ENCODE measurements at regions not wholly inside any gene's neighbourhood (a gene's known extent, or its start where the extent isn't known, plus 50 kb on each side); places are given as distances from the start of the nearest gene placed in this dataset.
A peak's percentile ranks its signal among the peaks of the same experiment; 100 is the strongest.

- H3K27ac Mint-ChIP-seq: no peak overlapping the region
- POLR2A ChIA-PET: no interaction called here
- H3K4me3 Mint-ChIP-seq: no peak overlapping the region
Measured at GRCh38 chr14:100402631-100403030, 79.5 kb downstream of the SLC25A47 start.

GRCh38 chr14:100403105-100403504 lies 80.0 kb downstream of the SLC25A47 start:
- POLR2A ChIA-PET: no interaction called here
- Mint-ChIP-seq H3K4me3 (no peak overlapping the region), H3K27ac (no peak overlapping the region), H3K9me3 (no peaks in the 10 kb centered on the region), H3K4me1 (peaks cover 36% of the 10 kb centered on the region), H3K36me3 (ENCODE audit: low read depth) (peaks cover 3% of the 10 kb centered on the region), H3K27me3 (no peaks in the 10 kb centered on the region)
- CTCF ChIA-PET: interaction anchor here (0.7 to 1.1 kb wide), 2 partner anchors 26 to 549 kb away, joined by 3 read pairs; no protein-coding TSS in a partner anchor
- DNase-seq: no peak

More at GRCh38 chr14:100402631-100403030, 79.5 kb downstream of the SLC25A47 start:
- H3K36me3 Mint-ChIP-seq (ENCODE audit: low read depth): peaks cover 3% of the 10 kb centered on the region
- no peaks in the 10 kb centered on the region for H3K9me3 Mint-ChIP-seq
- DNase-seq: no peak
- CTCF ChIA-PET: interaction anchor here (0.7 to 1.1 kb wide), 3 partner anchors 12 to 549 kb away, joined by 3 read pairs; no protein-coding TSS in a partner anchor
- H3K4me1 Mint-ChIP-seq: peaks cover 31% of the 10 kb centered on the region
- H3K27me3 Mint-ChIP-seq: no peaks in the 10 kb centered on the region

GRCh38 chr14:100403802-100404365 lies 80.7 kb downstream of the SLC25A47 start:
- DNase-seq: no peak
- Mint-ChIP-seq H3K9me3 (no peaks in the 10 kb centered on the region), H3K27me3 (no peaks in the 10 kb centered on the region), H3K4me1 (peaks cover 39% of the 10 kb centered on the region), H3K36me3 (ENCODE audit: low read depth) (peaks cover 3% of the 10 kb centered on the region), H3K27ac (no peak overlapping the region), H3K4me3 (no peak overlapping the region)
- ChIA-PET CTCF (interaction anchor here (1.3 kb wide), 1 partner anchor 139 kb away, joined by 3 read pairs; no protein-coding TSS in a partner anchor), POLR2A (no interaction called here)

- H3K27ac Mint-ChIP-seq: peak overlapping the region; percentile 48
- CTCF ChIA-PET: interaction anchor here (1.3 to 1.5 kb wide), 2 partner anchors 21 to 139 kb away, joined by 3 to 4 read pairs; no protein-coding TSS in a partner anchor
Measured at GRCh38 chr14:100404419-100404818, 81.3 kb downstream of the SLC25A47 start.

GRCh38 chr14:100405760-100406455 lies 82.8 kb downstream of the SLC25A47 start:
- H3K4me3 Mint-ChIP-seq: no peak overlapping the region
- peaks cover 3% of the 10 kb centered on the region for H3K36me3 Mint-ChIP-seq (ENCODE audit: low read depth)
- ChIA-PET POLR2A (no interaction called here), CTCF (interaction anchor here (0.6 to 1.5 kb wide), 2 partner anchors 19 to 33 kb away, joined by 3 to 4 read pairs; no protein-coding TSS in a partner anchor)
- no peaks in the 10 kb centered on the region for H3K9me3 Mint-ChIP-seq
- no peaks in the 10 kb centered on the region for H3K27me3 Mint-ChIP-seq
- H3K27ac Mint-ChIP-seq: peak overlapping the region; percentile 94
- H3K4me1 Mint-ChIP-seq: peaks cover 39% of the 10 kb centered on the region
- DNase-seq: no peak

More at GRCh38 chr14:100404419-100404818, 81.3 kb downstream of the SLC25A47 start:
- Mint-ChIP-seq H3K9me3 (no peaks in the 10 kb centered on the region), H3K4me3 (no peak overlapping the region), H3K27me3 (no peaks in the 10 kb centered on the region), H3K4me1 (peaks cover 39% of the 10 kb centered on the region), H3K36me3 (ENCODE audit: low read depth) (peaks cover 3% of the 10 kb centered on the region)
- POLR2A ChIA-PET: no interaction called here
- no peak for DNase-seq

GRCh38 chr14:100406505-100407131 lies 83.5 kb downstream of the SLC25A47 start:
- Mint-ChIP-seq H3K9me3 (no peaks in the 10 kb centered on the region), H3K4me3 (peak overlapping the region; percentile 6), H3K27me3 (no peaks in the 10 kb centered on the region), H3K27ac (peak overlapping the region; percentile 94), H3K4me1 (peaks cover 39% of the 10 kb centered on the region), H3K36me3 (ENCODE audit: low read depth) (peaks cover 3% of the 10 kb centered on the region)
- CTCF ChIA-PET: no interaction called here
- DNase-seq: peak; percentile 67
- POLR2A ChIA-PET: no interaction called here

GRCh38 chr14:100407376-100408102 lies 84.4 kb downstream of the SLC25A47 start:
- Mint-ChIP-seq H3K27ac (peak overlapping the region; percentile 94), H3K9me3 (no peaks in the 10 kb centered on the region), H3K36me3 (ENCODE audit: low read depth) (peaks cover 3% of the 10 kb centered on the region), H3K27me3 (no peaks in the 10 kb centered on the region), H3K4me3 (no peak overlapping the region), H3K4me1 (peaks cover 39% of the 10 kb centered on the region)
- POLR2A ChIA-PET: no interaction called here
- DNase-seq: no peak
- CTCF ChIA-PET: interaction anchor here (0.9 kb wide), 1 partner anchor 14 kb away, joined by 3 read pairs; no protein-coding TSS in a partner anchor

GRCh38 chr14:100408350-100409002 lies 85.3 kb downstream of the SLC25A47 start:
- Mint-ChIP-seq H3K4me3 (no peak overlapping the region), H3K36me3 (ENCODE audit: low read depth) (peaks cover 3% of the 10 kb centered on the region), H3K4me1 (peaks cover 39% of the 10 kb centered on the region), H3K27ac (peak overlapping the region; percentile 7), H3K9me3 (no peaks in the 10 kb centered on the region), H3K27me3 (no peaks in the 10 kb centered on the region)
- ChIA-PET CTCF (no interaction called here), POLR2A (no interaction called here)
- no peak for DNase-seq

GRCh38 chr14:100409003-100409360 lies 85.8 kb downstream of the SLC25A47 start:
- CTCF ChIA-PET: no interaction called here

GRCh38 chr14:100409651-100410050 lies 86.5 kb downstream of the SLC25A47 start:
- DNase-seq: no peak
- H3K36me3 Mint-ChIP-seq (ENCODE audit: low read depth): peaks cover 3% of the 10 kb centered on the region
- ChIA-PET POLR2A (no interaction called here), CTCF (interaction anchor here (0.9 kb wide), 1 partner anchor 11 kb away, joined by 4 read pairs; no protein-coding TSS in a partner anchor)
- H3K27me3 Mint-ChIP-seq: no peaks in the 10 kb centered on the region
- H3K9me3 Mint-ChIP-seq: no peaks in the 10 kb centered on the region
- no peak overlapping the region for H3K27ac Mint-ChIP-seq
- H3K4me3 Mint-ChIP-seq: no peak overlapping the region
- peaks cover 33% of the 10 kb centered on the region for H3K4me1 Mint-ChIP-seq

More at GRCh38 chr14:100409003-100409360, 85.8 kb downstream of the SLC25A47 start:
- H3K36me3 Mint-ChIP-seq (ENCODE audit: low read depth): peaks cover 3% of the 10 kb centered on the region
- H3K27ac Mint-ChIP-seq: no peak overlapping the region
- H3K27me3 Mint-ChIP-seq: no peaks in the 10 kb centered on the region
- H3K4me1 Mint-ChIP-seq: peaks cover 36% of the 10 kb centered on the region
- POLR2A ChIA-PET: no interaction called here
- no peak overlapping the region for H3K4me3 Mint-ChIP-seq
- H3K9me3 Mint-ChIP-seq: no peaks in the 10 kb centered on the region
- DNase-seq: no peak

- no peak overlapping the region for H3K4me3 Mint-ChIP-seq
- ChIA-PET POLR2A (no interaction called here), CTCF (interaction anchor here (0.6 to 0.9 kb wide), 3 partner anchors 11 to 927 kb away, joined by 3 to 4 read pairs (median 4); no protein-coding TSS in a partner anchor)
Measured at GRCh38 chr14:100410056-100410565, 87.0 kb downstream of the SLC25A47 start.

GRCh38 chr14:100413699-100414098 lies 90.6 kb downstream of the SLC25A47 start:
- POLR2A ChIA-PET: no interaction called here
- H3K4me3 Mint-ChIP-seq: no peak overlapping the region
- H3K4me1 Mint-ChIP-seq: no peaks in the 10 kb centered on the region
- no peaks in the 10 kb centered on the region for H3K27me3 Mint-ChIP-seq
- no peak overlapping the region for H3K27ac Mint-ChIP-seq
- H3K36me3 Mint-ChIP-seq (ENCODE audit: low read depth): no peaks in the 10 kb centered on the region
- no peaks in the 10 kb centered on the region for H3K9me3 Mint-ChIP-seq
- CTCF ChIA-PET: no interaction called here
- no peak for DNase-seq

More at GRCh38 chr14:100410056-100410565, 87.0 kb downstream of the SLC25A47 start:
- H3K9me3 Mint-ChIP-seq: no peaks in the 10 kb centered on the region
- no peak for DNase-seq
- H3K27ac Mint-ChIP-seq: no peak overlapping the region
- peaks cover 30% of the 10 kb centered on the region for H3K4me1 Mint-ChIP-seq
- H3K27me3 Mint-ChIP-seq: no peaks in the 10 kb centered on the region
- H3K36me3 Mint-ChIP-seq (ENCODE audit: low read depth): peaks cover 3% of the 10 kb centered on the region
